ENCODE measurements at regions not wholly inside any gene's neighbourhood (a gene's known extent, or its start where the extent isn't known, plus 50 kb on each side); places are given as distances from the start of the nearest gene placed in this dataset.

DNA sequence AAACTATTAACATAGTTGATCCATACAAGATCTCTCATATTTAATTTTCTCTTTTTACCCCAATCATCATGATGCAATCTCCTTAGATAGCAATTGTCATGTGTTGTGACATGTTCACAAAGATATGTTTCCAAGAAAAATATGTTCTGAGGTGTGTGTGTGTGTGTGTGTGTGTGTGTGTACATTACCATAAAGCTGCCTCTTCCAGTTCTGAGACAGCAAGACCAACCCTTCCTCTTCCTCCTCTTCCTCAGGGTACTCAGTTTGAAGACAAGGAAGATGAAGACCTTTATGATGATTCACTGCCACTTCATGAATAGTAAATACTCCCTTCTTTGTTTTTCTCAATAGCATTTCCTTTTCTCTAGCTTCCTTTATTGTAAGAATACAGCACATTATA, 303.3 kb upstream of the PRDM9 start:
- no peaks in the 10 kb centered on the region for H3K36me3 ChIP-seq (ENCODE audit: control insufficient read depth, insufficient read depth, low read length)
- TF ChIP-seq, protein P1, sequence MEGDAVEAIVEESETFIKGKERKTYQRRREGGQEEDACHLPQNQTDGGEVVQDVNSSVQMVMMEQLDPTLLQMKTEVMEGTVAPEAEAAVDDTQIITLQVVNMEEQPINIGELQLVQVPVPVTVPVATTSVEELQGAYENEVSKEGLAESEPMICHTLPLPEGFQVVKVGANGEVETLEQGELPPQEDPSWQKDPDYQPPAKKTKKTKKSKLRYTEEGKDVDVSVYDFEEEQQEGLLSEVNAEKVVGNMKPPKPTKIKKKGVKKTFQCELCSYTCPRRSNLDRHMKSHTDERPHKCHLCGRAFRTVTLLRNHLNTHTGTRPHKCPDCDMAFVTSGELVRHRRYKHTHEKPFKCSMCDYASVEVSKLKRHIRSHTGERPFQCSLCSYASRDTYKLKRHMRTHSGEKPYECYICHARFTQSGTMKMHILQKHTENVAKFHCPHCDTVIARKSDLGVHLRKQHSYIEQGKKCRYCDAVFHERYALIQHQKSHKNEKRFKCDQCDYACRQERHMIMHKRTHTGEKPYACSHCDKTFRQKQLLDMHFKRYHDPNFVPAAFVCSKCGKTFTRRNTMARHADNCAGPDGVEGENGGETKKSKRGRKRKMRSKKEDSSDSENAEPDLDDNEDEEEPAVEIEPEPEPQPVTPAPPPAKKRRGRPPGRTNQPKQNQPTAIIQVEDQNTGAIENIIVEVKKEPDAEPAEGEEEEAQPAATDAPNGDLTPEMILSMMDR (IDR thresholded peaks at IDR 0.05; ENCODE audit: insufficient read depth, low read length, poor library complexity, severe bottlenecking), result no peak
- no peak for DNase-seq (ENCODE audit: low read depth)
- H3K27me3 ChIP-seq (ENCODE audit: control insufficient read depth, insufficient read depth, low read length), result no peaks in the 10 kb centered on the region
- H3K4me3 ChIP-seq (ENCODE audit: low read depth, low read length), result no peak overlapping the region

DNA sequence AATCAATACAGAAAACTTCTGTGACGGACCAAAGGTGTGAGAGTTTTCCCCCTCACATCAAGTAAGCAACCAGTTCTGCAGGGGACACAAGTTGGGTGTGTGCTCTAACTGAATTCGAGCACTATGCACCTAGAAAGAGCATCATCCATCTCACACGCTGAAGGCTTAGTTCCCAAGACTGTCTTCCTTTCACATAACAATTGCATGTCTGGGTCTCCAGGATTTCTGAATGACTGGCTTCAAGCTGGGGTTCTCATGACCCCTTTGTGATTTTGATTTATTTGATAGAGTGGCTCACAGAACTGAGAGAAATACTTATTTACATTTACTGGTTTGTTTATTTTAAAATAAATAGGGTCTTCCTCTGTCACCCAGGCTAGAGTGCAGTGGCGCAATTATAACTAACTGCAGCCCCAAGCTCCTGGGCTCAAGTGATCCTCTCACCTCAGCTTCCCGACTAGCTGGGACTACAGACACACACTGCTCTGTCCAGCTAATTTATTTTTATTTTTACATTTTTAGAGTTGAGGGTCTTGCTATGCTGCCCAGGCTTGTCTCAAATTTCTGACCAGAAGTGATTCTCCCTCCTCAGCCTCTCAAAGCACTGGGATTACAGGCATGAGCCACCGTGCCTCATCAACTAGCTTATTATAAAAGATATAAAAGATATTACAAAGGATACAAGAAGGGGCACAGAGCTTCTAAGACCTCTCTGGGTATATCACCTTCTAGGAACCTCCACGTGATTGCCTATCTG, 316.7 kb upstream of the CDH12 start:
- H3K36me3 ChIP-seq (ENCODE audit: control insufficient read depth, insufficient read depth, low read length), result no peaks in the 10 kb centered on the region
- H3K4me3 ChIP-seq (ENCODE audit: low read depth, low read length), result no peak overlapping the region
- no peak for DNase-seq (ENCODE audit: low read depth)
- TF ChIP-seq, protein P1 (IDR thresholded peaks at IDR 0.05; ENCODE audit: insufficient read depth, low read length, poor library complexity, severe bottlenecking), result no peak
- H3K27me3 ChIP-seq (ENCODE audit: control insufficient read depth, insufficient read depth, low read length), result no peaks in the 10 kb centered on the region

DNA sequence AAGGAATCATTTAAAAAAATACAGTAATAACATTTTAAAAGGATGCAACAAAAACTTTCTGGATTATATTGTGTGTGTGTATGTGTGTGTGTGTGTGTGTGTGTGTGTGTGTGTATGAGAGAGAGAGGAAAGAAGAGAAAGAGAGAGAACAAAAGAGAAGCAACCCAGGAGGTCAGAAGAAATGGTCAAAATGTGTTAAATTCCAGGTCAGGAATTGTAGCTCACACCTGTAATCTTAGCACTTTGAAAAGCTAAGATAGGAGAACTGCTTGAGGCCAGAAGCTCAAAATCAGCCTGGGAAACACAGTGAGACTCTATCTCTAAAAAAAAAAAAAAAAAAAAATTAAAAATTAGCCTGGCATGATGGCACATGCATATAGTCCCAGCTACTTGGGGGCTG, 311.8 kb upstream of the CDH12 start:
- TF ChIP-seq, protein P1 (IDR thresholded peaks at IDR 0.05; ENCODE audit: insufficient read depth, low read length, poor library complexity, severe bottlenecking), result no peak

DNA sequence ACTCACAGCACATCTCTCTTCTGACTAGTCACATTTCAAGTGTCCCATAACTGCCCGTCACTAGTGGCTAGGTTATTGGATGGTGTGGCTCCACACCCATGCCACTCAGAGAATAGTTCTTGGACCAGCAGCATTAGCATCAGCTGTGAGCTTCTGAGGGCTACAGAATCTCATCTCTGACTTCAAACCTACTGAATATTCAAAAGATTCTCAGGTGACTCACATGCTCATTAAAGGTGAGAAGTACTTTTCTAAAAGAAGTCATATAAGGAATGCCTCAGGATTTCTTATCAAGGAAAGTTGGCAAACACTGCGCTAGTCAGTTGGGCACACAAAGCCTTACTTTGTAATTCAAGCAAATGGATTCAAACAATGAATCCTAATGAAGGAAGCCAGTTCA, 305.0 kb upstream of the CDH12 start:
- Histone ChIP-seq H3K36me3 (ENCODE audit: control insufficient read depth, insufficient read depth, low read length) (no peaks in the 10 kb centered on the region), H3K27me3 (ENCODE audit: control insufficient read depth, insufficient read depth, low read length) (no peaks in the 10 kb centered on the region), H3K4me3 (ENCODE audit: low read depth, low read length) (no peak overlapping the region)

More for the DNA sequence above, 311.8 kb upstream of the CDH12 start:
- H3K36me3 ChIP-seq (ENCODE audit: control insufficient read depth, insufficient read depth, low read length), result no peaks in the 10 kb centered on the region
- H3K4me3 ChIP-seq (ENCODE audit: low read depth, low read length), result no peak overlapping the region
- DNase-seq (ENCODE audit: low read depth), result no peak
- H3K27me3 ChIP-seq (ENCODE audit: control insufficient read depth, insufficient read depth, low read length), result no peaks in the 10 kb centered on the region

DNA sequence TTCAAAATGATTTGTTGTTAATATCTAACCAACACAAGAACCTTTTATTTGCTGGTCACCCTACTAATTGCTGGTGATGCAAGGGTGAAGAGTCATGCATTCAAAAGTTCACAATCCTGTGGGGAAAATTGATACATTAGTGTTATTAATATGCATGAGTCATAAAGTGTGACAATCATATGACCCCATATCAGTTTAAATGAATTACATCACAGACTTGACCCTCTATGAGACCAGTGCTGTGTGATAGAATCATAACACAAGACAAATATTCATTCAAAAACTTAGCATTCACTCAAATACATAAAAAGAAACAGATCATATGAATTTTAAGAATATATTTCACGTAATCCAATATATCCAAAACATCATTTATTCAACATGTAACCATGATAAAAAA, 304.6 kb upstream of the CDH12 start:
- no peaks in the 10 kb centered on the region for H3K27me3 ChIP-seq (ENCODE audit: control insufficient read depth, insufficient read depth, low read length)
- no peak for DNase-seq (ENCODE audit: low read depth)
- TF ChIP-seq, protein P1 (IDR thresholded peaks at IDR 0.05; ENCODE audit: insufficient read depth, low read length, poor library complexity, severe bottlenecking), result no peak
- no peak overlapping the region for H3K4me3 ChIP-seq (ENCODE audit: low read depth, low read length)
- no peaks in the 10 kb centered on the region for H3K36me3 ChIP-seq (ENCODE audit: control insufficient read depth, insufficient read depth, low read length)

More for the DNA sequence above, 305.0 kb upstream of the CDH12 start:
- DNase-seq (ENCODE audit: low read depth), result no peak
- TF ChIP-seq, protein P1 (IDR thresholded peaks at IDR 0.05; ENCODE audit: insufficient read depth, low read length, poor library complexity, severe bottlenecking), result no peak

DNA sequence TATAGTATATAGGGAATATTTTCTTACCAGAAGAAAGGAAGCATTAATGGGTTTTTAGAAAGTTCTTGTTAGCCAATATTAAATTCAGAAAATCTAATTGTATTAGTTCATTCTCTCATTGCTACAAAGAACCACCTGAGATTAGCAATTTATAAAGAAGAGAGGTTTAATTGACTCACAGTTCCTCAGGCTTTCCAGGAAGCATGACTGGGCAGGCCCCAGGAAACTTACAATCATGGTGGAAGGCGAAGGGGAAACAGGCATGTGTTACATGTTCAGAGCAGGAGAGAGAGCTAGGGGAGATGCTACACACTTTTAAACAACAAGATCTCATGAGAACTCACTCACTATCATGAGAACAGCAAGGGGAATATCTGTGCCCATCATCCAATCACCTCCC, 304.0 kb upstream of the CDH12 start:
- no peak for DNase-seq (ENCODE audit: low read depth)
- Histone ChIP-seq H3K27me3 (ENCODE audit: control insufficient read depth, insufficient read depth, low read length) (no peaks in the 10 kb centered on the region), H3K4me3 (ENCODE audit: low read depth, low read length) (no peak overlapping the region), H3K36me3 (ENCODE audit: control insufficient read depth, insufficient read depth, low read length) (no peaks in the 10 kb centered on the region)
- TF ChIP-seq, protein P1 (IDR thresholded peaks at IDR 0.05; ENCODE audit: insufficient read depth, low read length, poor library complexity, severe bottlenecking), result no peak
